IgD-negative memory B cell (primary cell): ENCODE measurements at regions not wholly inside any gene's neighbourhood (a gene's known extent, or its start where the extent isn't known, plus 50 kb on each side); places are given as distances from the start of the nearest gene placed in this dataset.

Source experiments
- H3K27ac Mint-ChIP-seq, 3 donors: one replicate each; pipeline ENCODE4 v1.8.0; 2020 to 2022; ENCODE audit warnings: mild to moderate bottlenecking in 3 of 3, mixed read lengths in 3 of 3, moderate library complexity in 1 of 3
- H3K27me3 Mint-ChIP-seq: one replicate; pipeline ENCODE4 v1.8.0; 2021; ENCODE audit warnings: mixed read lengths
- H3K36me3 Mint-ChIP-seq: one replicate; pipeline ENCODE4 v1.8.0; 2020; ENCODE audit warnings: mild to moderate bottlenecking, mixed read lengths
- H3K4me1 Mint-ChIP-seq, 3 donors: one replicate each; pipeline ENCODE4 v1.8.0; 2020 to 2022; ENCODE audit warnings: mixed read lengths in 3 of 3, mild to moderate bottlenecking in 1 of 3
- H3K4me3 Mint-ChIP-seq, 4 donors: one replicate each; pipeline ENCODE4 v1.8.0; 2020 to 2022; ENCODE audit warnings: mild to moderate bottlenecking in 4 of 4, mixed read lengths in 4 of 4, moderate library complexity in 3 of 4
- H3K9me3 Mint-ChIP-seq, 3 donors: one replicate each; pipeline ENCODE4 v1.8.0; 2020 to 2021; ENCODE audit warnings: mixed read lengths in 3 of 3, mild to moderate bottlenecking in 1 of 3

DNA sequence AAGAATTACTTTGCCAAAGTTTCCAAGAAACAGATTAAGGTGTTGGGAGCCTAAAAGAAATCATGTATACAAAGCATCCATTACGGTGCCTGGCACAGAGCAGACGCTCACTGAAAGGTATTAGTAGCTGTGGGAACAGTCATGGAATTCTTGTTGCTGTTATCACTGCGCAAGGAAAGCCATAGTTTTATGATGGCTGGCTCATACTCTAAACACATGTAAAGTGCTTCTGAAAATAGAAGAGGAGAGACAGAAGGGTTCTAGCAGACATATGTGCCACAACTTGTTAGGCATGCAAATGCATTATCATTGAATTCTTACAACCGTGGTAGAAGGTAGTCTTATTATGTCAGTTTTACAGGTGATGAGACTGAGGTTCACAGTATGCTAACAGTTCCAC lies 112.4 kb downstream of the TENT5A start:
- no peak overlapping the region for H3K4me3 Mint-ChIP-seq
- peaks cover 4% of the 10 kb centered on the region for H3K36me3 Mint-ChIP-seq
- peaks cover 0 to 5% (median 3%) of the 10 kb centered on the region in 3 donors for H3K9me3 Mint-ChIP-seq
- no peaks in the 10 kb centered on the region for H3K27me3 Mint-ChIP-seq
- H3K4me1 Mint-ChIP-seq, result no peaks in the 10 kb centered on the region
- no peak overlapping the region for H3K27ac Mint-ChIP-seq

DNA sequence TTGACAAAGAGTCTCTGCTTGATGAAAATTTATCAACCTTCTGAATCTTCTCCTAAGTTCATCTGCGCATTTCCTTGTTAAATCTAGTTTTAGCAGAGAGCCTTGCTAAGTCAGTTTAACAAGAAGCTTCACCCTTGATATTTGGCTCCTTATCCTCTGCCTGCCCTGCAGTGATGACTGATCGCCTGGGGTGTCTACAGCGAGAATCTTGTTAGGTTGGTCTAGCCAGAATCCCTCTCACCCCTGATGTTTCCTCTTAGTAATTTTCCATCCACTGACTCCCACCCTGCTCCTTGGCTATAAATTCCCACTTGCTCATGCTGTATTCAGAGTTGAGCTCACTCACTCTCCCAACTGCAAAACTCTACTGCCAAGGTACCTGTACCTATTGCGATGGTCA lies 114.1 kb downstream of the TENT5A start:
- Mint-ChIP-seq H3K36me3 (peaks cover 4% of the 10 kb centered on the region), H3K9me3 (peaks cover 0 to 3% (median 3%) of the 10 kb centered on the region in 3 donors), H3K27ac (no peak overlapping the region), H3K27me3 (no peaks in the 10 kb centered on the region), H3K4me3 (no peak overlapping the region), H3K4me1 (no peaks in the 10 kb centered on the region)

DNA sequence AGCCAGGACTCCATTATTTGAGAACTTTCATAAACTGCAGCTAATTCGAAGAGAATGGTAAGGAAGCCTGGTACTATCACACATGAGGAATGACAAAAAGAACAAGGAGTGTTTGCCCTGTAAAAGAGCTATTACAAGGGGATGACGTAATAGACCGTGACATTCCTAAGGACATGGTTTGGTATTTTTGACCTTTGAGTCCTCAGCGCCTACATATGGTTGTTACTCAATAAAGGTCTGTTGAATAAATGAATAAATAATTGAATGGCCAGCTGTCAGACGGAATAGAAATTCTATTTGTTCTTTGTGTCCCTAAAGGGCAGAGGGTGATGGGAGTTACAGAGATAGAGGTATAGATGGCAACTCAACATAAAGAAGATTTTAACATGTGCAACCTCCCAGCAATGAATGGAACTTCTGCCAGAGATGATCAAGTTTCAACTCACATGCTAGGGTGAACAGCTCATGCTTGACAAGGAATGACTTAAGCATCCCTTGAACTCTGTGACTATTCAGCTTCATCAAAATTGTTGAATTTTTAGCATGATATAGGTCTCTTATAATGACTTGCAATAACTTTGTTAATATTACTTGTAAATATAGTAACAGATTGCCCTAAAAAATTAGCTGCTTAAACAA lies 115.4 kb downstream of the TENT5A start:
- Mint-ChIP-seq H3K27me3 (no peaks in the 10 kb centered on the region), H3K36me3 (peaks cover 2% of the 10 kb centered on the region), H3K27ac (no peak overlapping the region), H3K4me1 (no peaks in the 10 kb centered on the region), H3K4me3 (no peak overlapping the region), H3K9me3 (peaks cover 3 to 5% (median 3%) of the 10 kb centered on the region in 3 donors)

DNA sequence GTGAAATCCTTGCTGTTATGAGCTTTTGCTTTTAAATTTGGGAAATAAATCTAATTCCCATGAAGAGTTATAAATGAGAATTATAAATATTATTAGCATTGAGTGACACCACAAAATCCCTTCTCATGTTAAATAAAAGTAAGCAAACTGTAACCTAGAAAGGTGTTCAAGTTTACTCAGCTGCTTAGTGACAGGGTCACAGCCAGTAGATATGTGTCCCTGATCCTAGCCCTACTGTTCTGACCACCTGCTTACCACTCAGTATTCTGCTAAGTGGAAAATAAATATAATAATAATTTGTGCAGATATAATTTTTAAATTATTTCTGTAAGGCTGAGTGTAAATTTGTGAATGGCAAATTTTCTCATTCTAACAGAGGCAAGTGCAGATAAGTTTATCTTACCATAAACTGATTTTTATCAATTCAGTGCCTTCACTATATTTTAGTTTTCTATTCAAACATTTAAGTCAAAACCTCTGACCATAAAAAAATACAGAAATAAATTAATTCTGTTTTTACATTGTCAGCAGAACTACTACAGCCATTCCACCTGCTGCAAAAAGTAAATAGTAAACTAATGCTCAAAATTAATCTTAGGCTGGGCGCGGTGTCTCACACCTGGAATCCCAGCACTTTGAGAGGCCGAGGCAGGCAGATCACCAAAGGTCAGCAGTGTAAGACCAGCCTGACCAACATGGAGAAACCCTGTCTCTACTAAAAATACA lies 118.2 kb downstream of the TENT5A start:
- Mint-ChIP-seq H3K9me3 (peaks cover 2 to 18% (median 3%) of the 10 kb centered on the region in 3 donors), H3K4me1 (no peaks in the 10 kb centered on the region), H3K27me3 (no peaks in the 10 kb centered on the region), H3K27ac (no peak overlapping the region), H3K4me3 (no peak overlapping the region), H3K36me3 (peaks cover 1% of the 10 kb centered on the region)

DNA sequence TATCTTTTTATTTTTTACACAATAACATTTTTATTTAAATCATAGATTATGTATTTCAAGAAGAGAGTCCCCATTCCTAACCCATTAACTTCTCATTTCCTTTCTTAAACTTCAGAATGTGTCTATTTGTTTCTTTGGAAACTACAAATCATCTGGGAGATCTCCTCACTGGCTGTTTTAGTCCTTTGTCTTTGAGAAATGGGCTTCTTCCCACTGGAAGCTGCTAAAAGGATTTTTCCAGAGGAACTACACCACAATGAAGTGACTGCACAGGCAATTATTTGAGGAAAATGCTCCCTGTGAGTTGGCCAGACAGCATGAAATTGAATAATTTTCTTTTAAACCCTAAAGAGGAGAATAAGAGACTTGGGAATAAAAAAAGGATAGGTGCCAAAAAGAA lies 119.1 kb downstream of the TENT5A start:
- H3K27ac Mint-ChIP-seq, result no peak overlapping the region
- no peaks in the 10 kb centered on the region for H3K4me1 Mint-ChIP-seq
- H3K36me3 Mint-ChIP-seq, result peaks cover 1% of the 10 kb centered on the region
- no peak overlapping the region for H3K4me3 Mint-ChIP-seq
- no peaks in the 10 kb centered on the region for H3K27me3 Mint-ChIP-seq
- H3K9me3 Mint-ChIP-seq, result peaks cover 1 to 18% (median 2%) of the 10 kb centered on the region in 3 donors

DNA sequence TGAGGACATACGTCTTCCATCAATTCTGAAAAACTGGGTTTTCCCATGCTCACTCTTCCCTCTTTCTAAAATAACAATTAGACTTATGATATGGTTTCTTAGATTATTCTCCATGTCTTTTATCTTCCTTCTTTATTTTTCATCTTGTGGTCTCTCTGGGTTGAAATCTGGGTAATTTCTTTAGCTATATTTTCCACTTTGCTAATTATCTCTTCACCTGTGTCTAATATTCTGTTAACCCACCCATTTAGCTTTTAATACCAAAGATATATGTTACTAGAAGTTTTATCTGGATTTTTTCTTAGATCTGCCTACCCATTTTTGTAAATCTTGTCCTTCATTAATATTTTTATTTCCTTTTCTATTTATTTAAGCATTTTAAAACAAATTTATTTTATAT lies 121.8 kb downstream of the TENT5A start:
- Mint-ChIP-seq H3K36me3 (peaks cover 1% of the 10 kb centered on the region), H3K27ac (no peak overlapping the region), H3K4me1 (no peaks in the 10 kb centered on the region), H3K9me3 (peaks cover 2 to 18% (median 4%) of the 10 kb centered on the region in 3 donors), H3K27me3 (no peaks in the 10 kb centered on the region), H3K4me3 (no peak overlapping the region)

DNA sequence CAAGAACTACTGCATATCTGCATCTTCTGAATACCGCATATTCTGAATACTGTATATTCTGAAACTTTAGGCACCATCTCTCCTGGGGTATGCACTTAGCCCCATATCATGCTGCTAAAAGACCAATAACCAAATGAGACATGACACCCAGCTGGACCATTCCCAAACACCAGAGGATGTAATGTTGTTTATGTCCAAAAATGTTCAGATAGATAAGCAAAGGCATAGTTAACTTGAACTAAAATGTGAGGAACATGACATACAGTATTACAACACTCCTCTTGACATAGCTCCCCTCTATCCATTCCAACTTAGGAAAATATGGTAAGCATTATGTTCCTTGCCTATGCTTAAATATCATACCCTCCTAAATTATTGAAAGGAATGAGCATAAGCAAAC lies 127.3 kb downstream of the TENT5A start:
- Mint-ChIP-seq H3K4me3 (no peak overlapping the region), H3K27ac (no peak overlapping the region), H3K36me3 (no peaks in the 10 kb centered on the region), H3K4me1 (no peaks in the 10 kb centered on the region), H3K9me3 (peaks cover under 1 to 2% (median 2%) of the 10 kb centered on the region in 3 donors), H3K27me3 (no peaks in the 10 kb centered on the region)

DNA sequence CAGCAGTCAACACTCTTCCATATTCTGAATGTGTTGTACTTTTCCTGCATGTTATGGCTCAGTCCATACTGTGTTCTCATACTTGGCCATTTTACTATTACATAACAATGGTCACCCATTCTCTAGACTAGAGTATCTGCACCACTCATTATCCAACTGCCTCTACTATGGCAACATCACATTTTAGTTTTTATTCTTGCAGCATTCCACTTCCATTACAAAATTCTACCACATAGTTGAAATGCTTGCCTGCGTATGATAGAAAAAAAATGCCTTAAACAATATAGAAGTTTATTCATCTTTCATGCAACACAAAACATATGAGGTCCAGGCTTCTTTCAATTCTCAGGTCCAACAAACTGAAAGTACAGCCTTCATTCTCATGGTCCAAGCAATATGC lies 128.0 kb downstream of the TENT5A start:
- H3K27ac Mint-ChIP-seq, result no peak overlapping the region
- H3K9me3 Mint-ChIP-seq, result peaks cover 0 to 2% (median 2%) of the 10 kb centered on the region in 3 donors
- H3K4me3 Mint-ChIP-seq, result no peak overlapping the region
- no peaks in the 10 kb centered on the region for H3K4me1 Mint-ChIP-seq
- H3K36me3 Mint-ChIP-seq, result no peaks in the 10 kb centered on the region
- no peaks in the 10 kb centered on the region for H3K27me3 Mint-ChIP-seq

DNA sequence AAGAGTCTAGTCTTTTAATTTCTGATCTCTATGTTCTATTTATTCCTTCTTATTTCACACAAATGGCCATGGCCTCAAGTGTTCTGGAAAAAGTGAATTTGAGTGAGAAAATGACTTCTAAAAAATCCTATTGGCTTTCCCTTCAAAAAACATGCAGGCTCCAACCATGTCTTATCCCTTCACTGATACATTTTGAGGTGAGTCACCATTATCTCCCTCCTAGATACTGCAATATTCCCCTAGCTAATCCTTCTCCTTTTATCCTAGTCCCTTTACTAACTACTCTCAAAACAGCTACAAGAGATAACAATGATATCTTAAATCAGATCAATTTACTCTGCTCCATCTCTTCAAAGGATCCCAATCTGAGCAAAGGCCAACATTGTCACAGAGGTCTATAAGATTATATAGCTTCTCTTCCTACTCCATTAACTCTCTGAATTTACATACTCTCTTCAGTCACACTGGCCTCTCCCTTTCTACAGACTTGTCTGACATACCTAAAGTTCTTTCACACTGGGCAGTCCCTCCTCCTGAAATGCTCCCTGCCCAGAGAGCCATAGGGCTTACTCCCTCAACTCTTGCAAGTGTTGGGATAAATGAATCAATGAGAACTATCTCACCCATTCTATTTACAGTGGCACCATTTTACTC lies 129.2 kb downstream of the TENT5A start:
- Mint-ChIP-seq H3K27ac (no peak overlapping the region), H3K27me3 (no peaks in the 10 kb centered on the region), H3K4me3 (no peak overlapping the region), H3K9me3 (peaks cover 0 to 2% (median 2%) of the 10 kb centered on the region in 3 donors), H3K4me1 (no peaks in the 10 kb centered on the region), H3K36me3 (no peaks in the 10 kb centered on the region)

DNA sequence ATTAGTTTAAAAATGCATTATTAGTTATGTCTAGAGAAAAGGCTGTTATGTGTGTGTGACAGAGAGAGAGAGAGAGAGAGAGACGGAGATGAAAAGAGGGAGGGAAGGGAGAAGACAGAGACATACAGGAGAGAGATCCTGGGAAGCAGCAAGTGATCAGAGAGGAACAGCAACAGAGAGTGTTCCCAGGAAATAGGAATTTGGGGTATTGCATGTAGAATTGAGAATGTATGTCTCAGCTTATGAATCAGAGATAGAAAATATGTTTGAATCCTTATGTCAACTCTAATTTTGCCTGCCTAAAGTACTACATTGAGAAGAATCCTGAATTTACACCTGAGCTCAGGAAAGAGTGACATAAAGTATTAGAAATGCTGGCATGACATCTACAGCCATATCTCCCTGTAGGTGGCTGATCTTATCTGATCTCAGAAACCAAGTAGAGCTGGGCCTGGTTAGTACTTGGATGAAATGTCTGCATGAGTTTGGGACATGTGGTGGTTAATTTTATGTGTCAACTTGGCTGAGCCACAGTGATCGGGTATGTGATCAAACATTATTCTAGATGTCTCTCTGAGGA lies 130.6 kb downstream of the TENT5A start:
- Mint-ChIP-seq H3K9me3 (peaks cover 0 to 2% (median 0%) of the 10 kb centered on the region in 3 donors), H3K4me1 (no peaks in the 10 kb centered on the region), H3K4me3 (no peak overlapping the region), H3K27me3 (no peaks in the 10 kb centered on the region), H3K27ac (no peak overlapping the region), H3K36me3 (no peaks in the 10 kb centered on the region)

DNA sequence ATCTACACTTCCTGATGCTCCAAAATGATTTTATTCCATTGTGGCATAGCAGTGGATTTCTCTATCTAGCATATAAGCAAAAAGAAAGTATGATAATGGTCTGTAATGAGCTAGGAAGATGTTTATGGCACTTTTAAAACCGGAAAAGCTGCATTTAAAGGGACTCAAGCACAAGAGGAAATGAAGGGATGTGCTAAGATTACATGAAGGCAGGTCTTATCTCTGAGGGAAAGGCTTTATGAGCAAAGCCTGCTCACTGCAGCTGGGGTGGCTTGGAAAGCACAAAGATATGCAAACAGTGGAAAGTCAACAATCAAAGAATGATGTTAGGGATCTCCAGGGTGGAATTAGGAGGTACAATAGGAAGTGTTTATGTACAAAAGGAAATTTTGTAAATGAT lies 138.2 kb downstream of the TENT5A start:
- H3K27me3 Mint-ChIP-seq, result no peaks in the 10 kb centered on the region
- H3K9me3 Mint-ChIP-seq, result no peaks in the 10 kb centered on the region
- no peak overlapping the region for H3K4me3 Mint-ChIP-seq

DNA sequence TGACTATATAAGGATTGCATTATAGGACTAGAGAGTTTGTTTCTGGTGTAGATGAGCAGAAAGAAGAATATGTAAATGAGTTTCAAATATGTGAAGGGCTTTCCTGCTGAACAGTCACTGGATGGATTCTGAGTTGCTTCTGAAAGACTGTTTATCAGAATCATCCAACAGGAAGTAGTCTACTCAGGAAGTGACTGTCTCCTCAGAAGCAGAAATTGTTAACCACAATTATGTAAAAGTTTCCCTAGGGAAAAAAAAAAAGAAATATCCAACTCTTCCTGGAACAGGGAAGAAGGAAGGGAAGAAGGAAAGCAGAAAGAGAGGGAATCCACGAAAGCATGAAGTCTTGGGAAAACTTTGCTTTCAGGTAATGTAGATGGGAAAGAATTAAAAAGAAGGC lies 138.9 kb downstream of the TENT5A start:
- no peaks in the 10 kb centered on the region for H3K27me3 Mint-ChIP-seq
- H3K27ac Mint-ChIP-seq, result no peak overlapping the region
- H3K4me1 Mint-ChIP-seq, result no peaks in the 10 kb centered on the region
- no peak overlapping the region for H3K4me3 Mint-ChIP-seq
- H3K36me3 Mint-ChIP-seq, result no peaks in the 10 kb centered on the region
- no peaks in the 10 kb centered on the region for H3K9me3 Mint-ChIP-seq

More for the DNA sequence above, 138.2 kb downstream of the TENT5A start:
- no peaks in the 10 kb centered on the region for H3K36me3 Mint-ChIP-seq
- no peak overlapping the region for H3K27ac Mint-ChIP-seq
- H3K4me1 Mint-ChIP-seq, result no peaks in the 10 kb centered on the region

DNA sequence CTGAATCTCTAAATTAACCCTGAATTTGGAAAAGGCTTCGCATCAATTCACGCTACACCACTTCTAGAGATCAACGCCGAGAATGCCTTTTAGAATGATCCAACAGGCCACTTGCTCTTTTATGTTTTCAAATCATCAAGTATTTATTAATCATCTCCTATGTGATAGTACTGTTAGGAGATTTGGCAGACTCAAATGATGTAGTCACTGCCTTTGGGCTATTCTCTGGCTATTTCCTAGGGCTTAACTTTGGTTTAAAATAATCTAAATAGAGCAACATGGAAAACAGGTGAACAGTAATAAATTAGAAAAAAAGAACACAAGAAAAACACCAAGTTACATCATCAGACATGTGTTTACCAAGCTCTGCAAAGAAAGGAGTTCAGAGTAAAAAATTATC lies 140.3 kb downstream of the TENT5A start:
- Mint-ChIP-seq H3K4me1 (no peaks in the 10 kb centered on the region), H3K9me3 (no peaks in the 10 kb centered on the region), H3K4me3 (no peak overlapping the region), H3K36me3 (no peaks in the 10 kb centered on the region), H3K27ac (no peak overlapping the region), H3K27me3 (no peaks in the 10 kb centered on the region)

DNA sequence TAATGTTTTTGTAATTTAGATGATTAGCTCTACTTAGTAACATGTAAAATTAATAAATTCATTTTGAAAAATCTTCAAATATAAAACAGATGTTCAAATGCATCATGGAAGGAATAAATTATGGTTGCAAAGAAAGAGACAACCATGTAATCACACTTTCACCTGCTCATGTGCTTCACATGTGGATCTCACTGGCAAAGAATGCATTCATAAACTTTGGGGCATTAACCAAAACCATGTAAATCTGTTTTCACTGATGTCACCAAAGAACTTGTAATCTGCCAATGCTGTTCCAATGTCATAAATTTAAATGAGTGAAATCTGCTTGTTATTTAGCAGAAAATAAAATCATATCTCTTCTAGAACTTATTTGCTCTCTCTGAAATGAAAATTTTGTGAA lies 142.7 kb downstream of the TENT5A start:
- no peaks in the 10 kb centered on the region for H3K4me1 Mint-ChIP-seq
- no peaks in the 10 kb centered on the region for H3K36me3 Mint-ChIP-seq
- H3K27ac Mint-ChIP-seq, result no peak overlapping the region
- no peaks in the 10 kb centered on the region for H3K9me3 Mint-ChIP-seq
- H3K4me3 Mint-ChIP-seq, result no peak overlapping the region
- no peaks in the 10 kb centered on the region for H3K27me3 Mint-ChIP-seq

DNA sequence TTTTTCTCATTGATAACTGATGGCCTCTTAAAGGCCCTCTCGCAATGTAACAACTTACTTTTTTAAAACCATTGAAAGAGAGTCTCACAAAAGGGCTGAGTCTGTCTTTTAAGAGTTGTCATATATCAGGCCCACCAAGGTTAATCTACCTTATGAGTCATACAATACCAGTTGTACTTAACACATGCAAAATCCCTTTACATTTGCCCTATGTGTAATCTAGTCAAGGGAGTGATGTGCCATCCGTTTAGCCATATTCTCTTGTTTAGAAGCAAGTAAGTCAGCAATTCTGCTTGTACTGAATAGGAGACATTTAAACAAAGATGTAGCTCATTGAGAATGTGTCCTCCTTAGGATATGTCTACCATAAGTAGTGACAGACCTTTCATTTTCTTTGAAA lies 143.7 kb downstream of the TENT5A start:
- Mint-ChIP-seq H3K9me3 (peaks cover 0 to 4% (median 2%) of the 10 kb centered on the region in 3 donors), H3K27ac (no peak overlapping the region), H3K4me3 (no peak overlapping the region), H3K27me3 (no peaks in the 10 kb centered on the region), H3K36me3 (no peaks in the 10 kb centered on the region), H3K4me1 (no peaks in the 10 kb centered on the region)
